ENCODE measurements at regions not wholly inside any gene's neighbourhood (a gene's known extent, or its start where the extent isn't known, plus 50 kb on each side); places are given as distances from the start of the nearest gene placed in this dataset.

- TF ChIP-seq CTCF (IDR thresholded peaks at IDR 0.05) (no peak), POLR2A (IDR thresholded peaks at IDR 0.05) (no peak), POLR2AphosphoS5 (IDR thresholded peaks at IDR 0.05) (no peak), EP300 (IDR thresholded peaks at IDR 0.05) (no peak)
Observed at GRCh38 chr4:137640838-137641158, 108.5 kb upstream of the PCDH18 start.

All from upper lobe of left lung (tissue), 4 donors.